IMR-90 (cell line): ENCODE measurements at regions not wholly inside any gene's neighbourhood (a gene's known extent, or its start where the extent isn't known, plus 50 kb on each side); places are given as distances from the start of the nearest gene placed in this dataset.

ENCODE experiments used
- ATAC-seq: fragments of 200-7000 bp; cut with Tn5 transposase; 2 replicates; pipeline ENCODE4 v1.9.1; 2020; ENCODE audit warnings: low read depth, mild to moderate bottlenecking, moderate library complexity
- BruUV-seq: library from RNA; stranded (reverse); fragments of 400-500 nt; replicated peaks from 2 replicates; lab custom pipeline; 2021; lab: Mats Ljungman, UMichigan
- CTCF ChIA-PET: fragments of 300-600 bp; formaldehyde crosslinking; extraction: SDS; loops from one replicate; lab custom pipeline; 2021; ENCODE audit warnings: antibody characterized with exemption; lab: Yijun Ruan, JAX
- POLR2A ChIA-PET: fragments of 300-600 bp; sonication (Branson Sonifier 250); formaldehyde crosslinking; loops from one replicate; lab custom pipeline; 2022; ENCODE audit warnings: antibody characterized with exemption; ENCODE audit not compliant: unreplicated experiment; lab: Charles Lee
- DNase-seq: peaks from one replicate; pipeline ENCODE4 v3.0.0; 2013
- H2AFZ ChIP-seq: replicated peaks from 2 replicates; pipeline ENCODE3; 2013; ENCODE audit warnings: low read length, mild to moderate bottlenecking; ENCODE audit not compliant: poor library complexity
- H2AK5ac ChIP-seq: 2 replicates; pipeline ENCODE4 v1.6.1; 2013; ENCODE audit warnings: low read depth, low read length, inconsistent platforms
- H2AK9ac ChIP-seq: replicated peaks from 2 replicates; pipeline ENCODE3; 2013; ENCODE audit warnings: mild to moderate bottlenecking, low read depth, low read length, moderate library complexity; ENCODE audit not compliant: poor library complexity
- H2BK120ac ChIP-seq: 2 replicates; pipeline ENCODE4 v1.6.1; 2013; ENCODE audit warnings: low read depth, low read length, inconsistent platforms
- H2BK15ac ChIP-seq: 3 replicates; pipeline ENCODE4 v1.6.1; 2013; ENCODE audit warnings: low read depth, low read length, inconsistent platforms
- H2BK20ac ChIP-seq: 2 replicates; pipeline ENCODE4 v1.6.1; 2013; ENCODE audit warnings: low read depth, mild to moderate bottlenecking, inconsistent platforms, low read length, moderate library complexity
- H2BK5ac ChIP-seq: 2 replicates; pipeline ENCODE4 v1.6.1; 2013; ENCODE audit warnings: mild to moderate bottlenecking, low read depth, low read length, inconsistent platforms; ENCODE audit not compliant: poor library complexity, severe bottlenecking
- H3K14ac ChIP-seq: replicated peaks from 2 replicates; pipeline ENCODE4 v1.6.1; 2013; ENCODE audit warnings: low read depth, low read length, inconsistent platforms
- H3K18ac ChIP-seq: 2 replicates; pipeline ENCODE4 v1.6.1; 2013; ENCODE audit warnings: low read depth, low read length, control low read depth
- H3K23ac ChIP-seq: 2 replicates; pipeline ENCODE4 v1.6.1; 2013; ENCODE audit warnings: low read depth, low read length, inconsistent platforms
- H3K27ac ChIP-seq: 2 replicates; pipeline ENCODE4 v1.5.1; 2013; ENCODE audit warnings: mild to moderate bottlenecking, control low read depth, low read length; ENCODE audit not compliant: insufficient read depth
- H3K27me3 ChIP-seq: 2 replicates; pipeline ENCODE4 v1.6.1; 2013; ENCODE audit warnings: low read length; ENCODE audit not compliant: control insufficient read depth, insufficient read depth
- H3K36me3 ChIP-seq: 2 replicates; pipeline ENCODE4 v1.6.1; 2013; ENCODE audit warnings: low read length, mixed read lengths; ENCODE audit not compliant: control insufficient read depth, insufficient read depth
- H3K4ac ChIP-seq: 2 replicates; pipeline ENCODE4 v1.6.1; 2013; ENCODE audit warnings: low read depth, low read length, inconsistent platforms
- H3K4me1 ChIP-seq: 2 replicates; pipeline ENCODE4 v1.6.1; 2013; ENCODE audit warnings: low read length, mixed read lengths; ENCODE audit not compliant: control insufficient read depth, insufficient read depth
- H3K4me2 ChIP-seq: 2 replicates; pipeline ENCODE4 v1.6.1; 2013; ENCODE audit warnings: low read depth, mild to moderate bottlenecking, control low read depth, low read length, moderate library complexity
- H3K4me3 ChIP-seq: 2 replicates; pipeline ENCODE4 v1.5.1; 2013; ENCODE audit warnings: low read depth, mild to moderate bottlenecking, control low read depth, low read length, moderate library complexity; ENCODE audit not compliant: insufficient read depth
- H3K56ac ChIP-seq: 2 replicates; pipeline ENCODE4 v1.6.1; 2013; ENCODE audit warnings: low read length, inconsistent platforms; ENCODE audit not compliant: insufficient read depth; ENCODE audit errors: extremely low read depth
- H3K79me1 ChIP-seq, 2 experiments: 2 replicates each; pipeline ENCODE4 v1.6.1; 2013; ENCODE audit warnings: low read length in 2 of 2, inconsistent platforms in 1 of 2, low read depth in 1 of 2
- H3K9ac ChIP-seq: 2 replicates; pipeline ENCODE4 v1.6.1; 2013; ENCODE audit warnings: low read depth, low read length, control low read depth
- H3K9me1 ChIP-seq: 2 replicates; pipeline ENCODE4 v1.6.1; 2013; ENCODE audit warnings: low read length, inconsistent platforms; ENCODE audit not compliant: insufficient read depth
- H3K9me3 ChIP-seq: 2 replicates; pipeline ENCODE4 v1.6.1; 2013; ENCODE audit warnings: low read length; ENCODE audit not compliant: control insufficient read depth, insufficient read depth
- H4K20me1 ChIP-seq: 2 replicates; pipeline ENCODE4 v1.6.1; 2013; ENCODE audit warnings: low read length, inconsistent platforms; ENCODE audit not compliant: insufficient read depth
- H4K5ac ChIP-seq: 2 replicates; pipeline ENCODE4 v1.6.1; 2013; ENCODE audit warnings: mild to moderate bottlenecking, low read depth, low read length, control low read depth
- H4K8ac ChIP-seq, 2 experiments: 2 replicates each; pipeline ENCODE4 v1.6.1; 2013; ENCODE audit warnings: low read depth in 2 of 2, low read length in 2 of 2, control low read depth in 1 of 2, inconsistent platforms in 1 of 2
- H4K91ac ChIP-seq: 2 replicates; pipeline ENCODE4 v1.6.1; 2013; ENCODE audit warnings: low read depth, low read length, inconsistent platforms; ENCODE audit not compliant: insufficient read depth
- BHLHE40 ChIP-seq: fragments of 150-350 bp; IDR thresholded peaks from 2 replicates; pipeline ENCODE4 v1.6.1; 2016; ENCODE audit warnings: mild to moderate bottlenecking, low read depth, low read length
- CEBPB ChIP-seq: IDR thresholded peaks from 2 replicates; pipeline ENCODE4 v1.6.1; 2012; ENCODE audit warnings: low read depth, low read length, improper control_type of control experiment
- CHD1 ChIP-seq: IDR thresholded peaks from 2 replicates; pipeline ENCODE4 v1.6.1; 2012; ENCODE audit warnings: low read depth, low read length, improper control_type of control experiment
- CTCF ChIP-seq: conservative IDR thresholded peaks from 2 replicates; pipeline ENCODE4 v1.5.1; 2012; ENCODE audit warnings: mild to moderate bottlenecking, low read depth, low read length, improper control_type of control experiment
- MAFK ChIP-seq: IDR thresholded peaks from 2 replicates; pipeline ENCODE4 v1.6.1; 2012; ENCODE audit warnings: low read depth, low read length, improper control_type of control experiment
- MAZ ChIP-seq: IDR thresholded peaks from 2 replicates; pipeline ENCODE4 v1.6.1; 2012; ENCODE audit warnings: low read depth, mild to moderate bottlenecking, low read length, improper control_type of control experiment, moderate library complexity, borderline replicate concordance
- MXI1 ChIP-seq: IDR thresholded peaks from 2 replicates; pipeline ENCODE4 v1.6.1; 2012; ENCODE audit warnings: low read depth, mild to moderate bottlenecking, low read length, moderate library complexity, borderline replicate concordance
- POLR2A ChIP-seq: IDR thresholded peaks from 2 replicates; pipeline ENCODE4 v1.6.1; 2012; ENCODE audit warnings: mild to moderate bottlenecking, low read depth, low read length
- RAD21 ChIP-seq: IDR thresholded peaks from 2 replicates; pipeline ENCODE4 v1.6.1; 2012; ENCODE audit warnings: low read length, improper control_type of control experiment
- RCOR1 ChIP-seq: IDR thresholded peaks from 2 replicates; pipeline ENCODE4 v1.6.1; 2012; ENCODE audit warnings: mild to moderate bottlenecking, low read length, improper control_type of control experiment; ENCODE audit not compliant: insufficient replicate concordance
- RFX5 ChIP-seq: IDR thresholded peaks from 2 replicates; pipeline ENCODE4 v1.8.0; 2012; ENCODE audit warnings: low read depth, mild to moderate bottlenecking, low read length, moderate library complexity
- SMC3 ChIP-seq: fragments of 150-350 bp; IDR thresholded peaks from 2 replicates; pipeline ENCODE4 v1.6.1; 2016; ENCODE audit warnings: low read depth, mild to moderate bottlenecking, antibody characterized with exemption, low read length, moderate library complexity
- WGBS, 2 experiments: methylation state at CpG; one replicate each; pipeline versions ENCODE4 v1.1.5 to v1.1.7; 2013; ENCODE audit warnings: missing lambda C conversion rate in 2 of 2; ENCODE audit not compliant: insufficient read length in 1 of 2; ENCODE audit errors: extremely low coverage in 2 of 2; 5-methylcytosine and 5-hydroxymethylcytosine counted together
- dilution Hi-C: fragments of 300-500 bp; cut with HindIII; formaldehyde crosslinking; loops from one replicate; pipeline ENCODE4 v1.14.3; 2018; ENCODE audit warnings: low sequenced_read_pairs; ENCODE audit not compliant: unreplicated experiment
- in situ Hi-C: fragments of 300-500 bp; cut with MboI; formaldehyde crosslinking; loops from 3 replicates; pipeline ENCODE4 v1.14.3; 2019; ENCODE audit warnings: low sequenced_read_pairs, inconsistent platforms, mixed read lengths
- intact Hi-C: fragments of 100-400 bp; cut with micrococcal nuclease; formaldehyde crosslinking; loops from 2 replicates; pipeline ENCODE4 v1.10.0; 2022
- TF ChIP-seq, protein P1 (sequence below): fragments of 150-350 bp; IDR thresholded peaks from 2 replicates; pipeline ENCODE4 v1.6.1; 2016; ENCODE audit warnings: low read depth, mild to moderate bottlenecking, low read length, moderate library complexity, borderline replicate concordance
- TF ChIP-seq, protein P2 (sequence below): fragments of 150-350 bp; IDR thresholded peaks from 2 replicates; pipeline ENCODE4 v1.6.1; 2017; ENCODE audit warnings: mild to moderate bottlenecking, antibody characterized with exemption, low read length, low read depth

DNA sequence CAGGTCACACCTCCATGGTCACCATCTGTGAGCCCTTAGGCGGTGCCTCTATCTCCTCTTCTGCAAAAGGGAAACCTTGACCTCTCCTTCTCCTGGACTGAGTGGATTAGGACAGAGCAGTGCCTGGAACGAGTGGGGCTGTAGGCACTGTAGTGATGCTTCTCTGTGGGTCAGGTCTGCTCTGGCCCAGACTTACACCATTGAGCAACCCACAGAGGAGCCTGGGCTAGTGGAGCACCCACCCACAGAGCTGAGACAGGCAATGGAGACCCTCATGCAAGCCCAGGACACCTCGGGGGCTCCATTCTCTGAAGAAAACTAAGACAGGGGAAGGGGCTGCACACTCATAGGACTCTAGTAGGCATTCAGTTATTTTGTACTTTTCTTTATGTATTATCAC, 400.6 kb downstream of the GADD45G start:
- no peak overlapping the region for H3K4me3 ChIP-seq
- H2BK120ac ChIP-seq, result no peak overlapping the region
- peaks cover 9% of the 10 kb centered on the region; the same call in 1 of the 2 replicates for H3K4me1 ChIP-seq
- H3K9me3 ChIP-seq, result peaks cover 2% of the 10 kb centered on the region; the same call in 1 of the 2 replicates
- no peak for TF ChIP-seq RCOR1
- no peak for TF ChIP-seq RFX5
- no peak for TF ChIP-seq CTCF
- no peak for TF ChIP-seq CEBPB
- no peak for TF ChIP-seq POLR2A
- TF ChIP-seq MXI1, result no peak
- no peak for TF ChIP-seq MAZ
- no peak for TF ChIP-seq MAFK
- TF ChIP-seq, protein P1, sequence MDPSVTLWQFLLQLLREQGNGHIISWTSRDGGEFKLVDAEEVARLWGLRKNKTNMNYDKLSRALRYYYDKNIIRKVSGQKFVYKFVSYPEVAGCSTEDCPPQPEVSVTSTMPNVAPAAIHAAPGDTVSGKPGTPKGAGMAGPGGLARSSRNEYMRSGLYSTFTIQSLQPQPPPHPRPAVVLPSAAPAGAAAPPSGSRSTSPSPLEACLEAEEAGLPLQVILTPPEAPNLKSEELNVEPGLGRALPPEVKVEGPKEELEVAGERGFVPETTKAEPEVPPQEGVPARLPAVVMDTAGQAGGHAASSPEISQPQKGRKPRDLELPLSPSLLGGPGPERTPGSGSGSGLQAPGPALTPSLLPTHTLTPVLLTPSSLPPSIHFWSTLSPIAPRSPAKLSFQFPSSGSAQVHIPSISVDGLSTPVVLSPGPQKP, result no peak
- TF ChIP-seq BHLHE40, result no peak
- TF ChIP-seq SMC3, result no peak
- TF ChIP-seq RAD21, result no peak
- TF ChIP-seq, protein P2, sequence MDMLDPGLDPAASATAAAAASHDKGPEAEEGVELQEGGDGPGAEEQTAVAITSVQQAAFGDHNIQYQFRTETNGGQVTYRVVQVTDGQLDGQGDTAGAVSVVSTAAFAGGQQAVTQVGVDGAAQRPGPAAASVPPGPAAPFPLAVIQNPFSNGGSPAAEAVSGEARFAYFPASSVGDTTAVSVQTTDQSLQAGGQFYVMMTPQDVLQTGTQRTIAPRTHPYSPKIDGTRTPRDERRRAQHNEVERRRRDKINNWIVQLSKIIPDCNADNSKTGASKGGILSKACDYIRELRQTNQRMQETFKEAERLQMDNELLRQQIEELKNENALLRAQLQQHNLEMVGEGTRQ, result no peak
- TF ChIP-seq CHD1, result no peak
- no peak overlapping the region for H3K4ac ChIP-seq
- H3K9ac ChIP-seq, result no peak overlapping the region
- no peak overlapping the region for H3K14ac ChIP-seq
- DNase-seq (no peak), ATAC-seq (no peak)
- no peak overlapping the region for H2AFZ ChIP-seq
- no peak overlapping the region for H3K56ac ChIP-seq
- no peak overlapping the region for H2AK5ac ChIP-seq
- WGBS, 2 experiments, result no CpG with 5 or more reads among the region's 3 CpGs
- no peak overlapping the region for H3K27ac ChIP-seq
- H4K8ac ChIP-seq, result no peak overlapping the region
- H2BK20ac ChIP-seq, result no peak overlapping the region
- no peak overlapping the region for H2BK5ac ChIP-seq
- H3K27me3 ChIP-seq, result no peaks in the 10 kb centered on the region
- no TSS peak for BruUV-seq
- intact Hi-C loops (no loop called here), dilution Hi-C loops (no loop called here), in situ Hi-C loops (no loop called here)
- H4K20me1 ChIP-seq, result no peaks in the 10 kb centered on the region
- CTCF ChIA-PET, result no interaction called here
- no peak overlapping the region for H3K23ac ChIP-seq
- H3K79me1 ChIP-seq, result no peaks in the 10 kb centered on the region
- no peak overlapping the region for H4K91ac ChIP-seq
- H2BK15ac ChIP-seq, result no peak overlapping the region
- H3K9me1 ChIP-seq, result no peaks in the 10 kb centered on the region
- no peak overlapping the region for H2AK9ac ChIP-seq
- H4K5ac ChIP-seq, result no peak overlapping the region
- no peak overlapping the region for H3K18ac ChIP-seq
- POLR2A ChIA-PET, result no interaction called here
- no peak overlapping the region for H3K4me2 ChIP-seq
- no peaks in the 10 kb centered on the region for H3K36me3 ChIP-seq
